ENCODE measurements at regions not wholly inside any gene's neighbourhood (a gene's known extent, or its start where the extent isn't known, plus 50 kb on each side); places are given as distances from the start of the nearest gene placed in this dataset.
"Not testable (repeated sequence)": the region's sequence is repeated elsewhere in the genome, so short reads cannot be mapped to it uniquely, and the experiment has no call there.

- no peak for DNase-seq
These were observed 116.9 kb upstream of the SLC1A3 start for GRCh38 chr5:36489505-36489904.

GRCh38 chr5:36491856-36492255 is 114.5 kb upstream of the SLC1A3 start:
- DNase-seq = no peak

GRCh38 chr5:36492984-36493654 is 113.3 kb upstream of the SLC1A3 start:
- no peak for DNase-seq

- no peak for DNase-seq
These were observed 112.4 kb upstream of the SLC1A3 start for GRCh38 chr5:36494028-36494427.

GRCh38 chr5:36494841-36495601 is 111.4 kb upstream of the SLC1A3 start:
- DNase-seq = no peak

GRCh38 chr5:36495611-36496010 is 110.8 kb upstream of the SLC1A3 start:
- DNase-seq = no peak

- DNase-seq = no peak
These were observed 109.9 kb upstream of the SLC1A3 start for GRCh38 chr5:36496471-36496870.

GRCh38 chr5:36502608-36503007 is 103.8 kb upstream of the SLC1A3 start:
- DNase-seq = peak; percentile 55

GRCh38 chr5:36505021-36505420 is 101.4 kb upstream of the SLC1A3 start:
- DNase-seq = no peak

- DNase-seq = peak; percentile 70
These were observed 99.0 kb upstream of the SLC1A3 start for GRCh38 chr5:36507332-36507952.

- DNase-seq = not testable (repeated sequence)
These were observed 98.1 kb upstream of the SLC1A3 start for GRCh38 chr5:36508331-36508730.

- DNase-seq = not testable (repeated sequence)
These were observed 92.8 kb upstream of the SLC1A3 start for GRCh38 chr5:36513647-36514046.

GRCh38 chr5:36519881-36520280 is 86.5 kb upstream of the SLC1A3 start:
- no peak for DNase-seq

- DNase-seq = no peak
These were observed 85.2 kb upstream of the SLC1A3 start for GRCh38 chr5:36521219-36521618.

- no peak for DNase-seq
These were observed 84.3 kb upstream of the SLC1A3 start for GRCh38 chr5:36521838-36522745.

GRCh38 chr5:36522746-36523065 is 83.7 kb upstream of the SLC1A3 start:
- no peak for DNase-seq

- no peak for DNase-seq
These were observed 83.0 kb upstream of the SLC1A3 start for GRCh38 chr5:36523450-36523849.

GRCh38 chr5:36523926-36524325 is 82.5 kb upstream of the SLC1A3 start:
- no peak for DNase-seq

GRCh38 chr5:36526537-36526936 is 79.9 kb upstream of the SLC1A3 start:
- no peak for DNase-seq

GRCh38 chr5:36528588-36528987 is 77.8 kb upstream of the SLC1A3 start:
- DNase-seq = no peak

GRCh38 chr5:36529142-36529541 is 77.3 kb upstream of the SLC1A3 start:
- no peak for DNase-seq

- DNase-seq = no peak
These were observed 76.2 kb upstream of the SLC1A3 start for GRCh38 chr5:36530215-36530614.

GRCh38 chr5:36531401-36531800 is 75.0 kb upstream of the SLC1A3 start:
- no peak for DNase-seq

All from femur (tissue), 1 donor.